GM21447 (cell line): ENCODE measurements at regions not wholly inside any gene's neighbourhood (a gene's known extent, or its start where the extent isn't known, plus 50 kb on each side); places are given as distances from the start of the nearest gene placed in this dataset.

Source experiments
- ATAC-seq: cut with Tn5 transposase; IDR thresholded peaks from one replicate; pipeline ENCODE4 v1.9.1; 2021; ENCODE audit not compliant: unreplicated experiment

- ATAC-seq = no peak
Measured at GRCh38 chr1:65090406-65090805, 57.6 kb upstream of the AK4 start.

DNA sequence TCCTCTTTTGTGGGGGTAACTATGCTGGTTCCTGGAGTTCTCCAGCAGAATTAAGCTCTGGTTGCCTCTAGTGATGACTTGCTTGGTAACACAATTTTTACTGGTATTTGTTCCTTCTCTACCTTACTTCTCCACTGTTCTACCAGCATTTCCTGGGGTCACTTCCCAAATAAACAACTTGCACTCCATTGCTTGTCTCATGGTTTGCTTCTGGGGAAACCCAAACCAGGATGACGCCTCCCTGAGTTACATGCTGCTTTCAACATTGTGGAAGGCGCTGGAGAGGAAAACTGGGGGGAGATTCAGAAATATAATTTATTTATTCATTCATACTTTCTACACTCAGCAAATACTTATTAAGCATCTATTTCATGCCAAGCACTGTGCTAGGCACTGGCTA is 55.3 kb upstream of the AK4 start:
- ATAC-seq = no peak

- ATAC-seq = no peak
Measured at GRCh38 chr1:65097076-65097475, 50.9 kb upstream of the AK4 start.
